Keratinocyte (primary cell): ENCODE measurements at regions not wholly inside any gene's neighbourhood (a gene's known extent, or its start where the extent isn't known, plus 50 kb on each side); places are given as distances from the start of the nearest gene placed in this dataset.

Source experiments
- DNase-seq: peaks from one replicate; pipeline ENCODE4 v3.0.0-alpha.2; 2011; ENCODE audit warnings: low read depth, missing footprints, low spot score
- FAIRE-seq: peaks from 2 replicates; lab custom pipeline; 2011; peaks lifted over from hg19 to GRCh38; lab: Jason Lieb, UNC
- H2AFZ ChIP-seq: 2 replicates; pipeline ENCODE4 v1.6.0; 2012; ENCODE audit warnings: low read length, control low read depth, inconsistent platforms; ENCODE audit not compliant: control insufficient read depth
- H3K27ac ChIP-seq: 2 replicates; pipeline ENCODE4 v1.5.1; 2011; ENCODE audit warnings: low read length; ENCODE audit not compliant: control insufficient read depth, insufficient read depth
- H3K27me3 ChIP-seq: 3 replicates; pipeline ENCODE4 v1.6.0; 2011; ENCODE audit warnings: low read length; ENCODE audit not compliant: control insufficient read depth, insufficient read depth; ENCODE audit errors: extremely low read depth
- H3K36me3 ChIP-seq, 2 experiments: 2 replicates in 1 of 2; 3 replicates in 1 of 2; pipeline ENCODE4 v1.5.1; 2011; ENCODE audit warnings: low read length in 2 of 2, mild to moderate bottlenecking in 1 of 2; ENCODE audit not compliant: control insufficient read depth in 2 of 2, insufficient read depth in 2 of 2; ENCODE audit errors: extremely low read depth in 1 of 2
- H3K4me1 ChIP-seq: 3 replicates; pipeline ENCODE4 v1.5.1; 2011; ENCODE audit warnings: low read length; ENCODE audit not compliant: control insufficient read depth, insufficient read depth; ENCODE audit errors: extremely low read depth
- H3K4me2 ChIP-seq: 3 replicates; pipeline ENCODE4 v1.6.0; 2011; ENCODE audit warnings: low read depth, low read length; ENCODE audit not compliant: control insufficient read depth, insufficient read depth; ENCODE audit errors: extremely low read depth
- H3K4me3 ChIP-seq, 3 experiments: fragments of 200-600 bp in 1 of 3; sonication (generic) in 1 of 3; 2 replicates in 2 of 3; 3 replicates in 1 of 3; pipeline ENCODE4 v1.5.1; 2011 to 2016; ENCODE audit warnings: low read length in 3 of 3, mild to moderate bottlenecking in 3 of 3, control low read depth in 2 of 3, inconsistent platforms in 1 of 3, low read depth in 1 of 3, mixed read lengths in 1 of 3, mixed run types in 1 of 3, moderate library complexity in 1 of 3; ENCODE audit not compliant: control insufficient read depth in 2 of 3, insufficient read depth in 2 of 3; ENCODE audit errors: extremely low read depth in 1 of 3
- H3K79me2 ChIP-seq: 2 replicates; pipeline ENCODE4 v1.6.0; 2012; ENCODE audit warnings: low read length; ENCODE audit not compliant: control insufficient read depth, insufficient read depth
- H3K9ac ChIP-seq: 3 replicates; pipeline ENCODE4 v1.6.0; 2011; ENCODE audit warnings: low read length; ENCODE audit not compliant: control insufficient read depth, insufficient read depth; ENCODE audit errors: extremely low read depth
- H3K9me1 ChIP-seq: 3 replicates; pipeline ENCODE4 v1.6.0; 2011; ENCODE audit warnings: low read length; ENCODE audit not compliant: control insufficient read depth, insufficient read depth; ENCODE audit errors: extremely low read depth
- H3K9me3 ChIP-seq: 2 replicates; pipeline ENCODE4 v1.5.1; 2012; ENCODE audit warnings: low read depth, low read length; ENCODE audit not compliant: control insufficient read depth
- H4K20me1 ChIP-seq: 3 replicates; pipeline ENCODE4 v1.6.0; 2011; ENCODE audit warnings: low read length; ENCODE audit not compliant: control insufficient read depth, insufficient read depth; ENCODE audit errors: extremely low read depth
- EZH2 ChIP-seq: IDR thresholded peaks from one replicate; pipeline ENCODE4 v1.6.1; 2012; ENCODE audit warnings: inconsistent platforms, mild to moderate bottlenecking, low read length, moderate library complexity
- dilution Hi-C: fragments of 300-500 bp; cut with MboI; formaldehyde crosslinking; loops from one replicate; pipeline ENCODE4 v1.7.0; 2020; ENCODE audit warnings: low sequenced_read_pairs; ENCODE audit not compliant: extremely low pct_ligation_motif_present
- TF ChIP-seq, protein P1 (sequence below), 3 experiments: IDR thresholded peaks in 1 of 3; conservative IDR thresholded peaks in 1 of 3; optimal IDR thresholded peaks in 1 of 3; 2 replicates in 2 of 3; 3 replicates in 1 of 3; pipeline versions ENCODE3 to v1.5.1; 2011; ENCODE audit warnings: low read length in 3 of 3, mild to moderate bottlenecking in 3 of 3, moderate library complexity in 2 of 3, control low read depth in 1 of 3, inconsistent platforms in 1 of 3; ENCODE audit not compliant: insufficient read depth in 2 of 3; ENCODE audit errors: extremely low read depth in 1 of 3

DNA sequence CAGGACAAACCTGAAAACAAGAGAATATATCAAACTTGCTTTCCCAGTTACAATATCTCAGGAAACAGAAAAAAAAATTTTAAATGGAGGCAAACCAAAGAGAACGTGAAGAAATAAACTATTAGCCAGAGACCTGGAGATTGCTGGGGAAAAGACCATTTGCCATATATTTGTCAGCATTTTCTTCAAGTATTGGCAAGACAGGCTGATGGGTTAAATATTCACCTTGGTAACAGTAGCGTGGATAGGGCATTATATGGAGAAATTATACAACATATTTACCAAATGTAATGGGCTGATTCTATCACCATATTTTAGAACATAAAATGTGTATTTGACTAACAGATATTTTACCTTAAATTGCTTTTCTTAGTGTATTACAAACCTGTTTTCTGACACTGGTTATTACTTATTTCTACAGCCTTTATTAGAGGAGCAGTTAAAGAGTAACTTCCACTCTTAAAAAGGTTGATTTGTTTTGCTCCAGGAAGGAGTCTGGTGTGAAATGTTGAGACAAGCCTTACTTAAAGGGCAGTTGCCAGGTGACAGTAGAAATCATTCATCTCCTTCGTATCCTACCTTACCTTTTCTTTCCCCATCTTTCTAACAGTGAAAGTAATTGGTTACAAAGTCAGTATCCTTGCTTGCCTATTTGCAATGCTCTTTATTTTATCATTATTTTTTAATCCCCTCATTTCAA is 575.5 kb downstream of the GBA3 start:
- Histone ChIP-seq H4K20me1 (no peaks in the 10 kb centered on the region), H3K27me3 (no peaks in the 10 kb centered on the region), H3K9me3 (no peaks in the 10 kb centered on the region), H3K36me3 (no peaks in the 10 kb centered on the region), H3K4me1 (no peaks in the 10 kb centered on the region), H3K9me1 (no peaks in the 10 kb centered on the region), H3K4me2 (no peak overlapping the region), H2AFZ (no peak overlapping the region), H3K4me3 (no peak overlapping the region), H3K9ac (no peak overlapping the region), H3K27ac (no peak overlapping the region), H3K79me2 (no peaks in the 10 kb centered on the region)
- DNase-seq (no peak), FAIRE-seq (no peak)
- dilution Hi-C loops: no loop called here
- no peak for TF ChIP-seq EZH2
- TF ChIP-seq, protein P1, sequence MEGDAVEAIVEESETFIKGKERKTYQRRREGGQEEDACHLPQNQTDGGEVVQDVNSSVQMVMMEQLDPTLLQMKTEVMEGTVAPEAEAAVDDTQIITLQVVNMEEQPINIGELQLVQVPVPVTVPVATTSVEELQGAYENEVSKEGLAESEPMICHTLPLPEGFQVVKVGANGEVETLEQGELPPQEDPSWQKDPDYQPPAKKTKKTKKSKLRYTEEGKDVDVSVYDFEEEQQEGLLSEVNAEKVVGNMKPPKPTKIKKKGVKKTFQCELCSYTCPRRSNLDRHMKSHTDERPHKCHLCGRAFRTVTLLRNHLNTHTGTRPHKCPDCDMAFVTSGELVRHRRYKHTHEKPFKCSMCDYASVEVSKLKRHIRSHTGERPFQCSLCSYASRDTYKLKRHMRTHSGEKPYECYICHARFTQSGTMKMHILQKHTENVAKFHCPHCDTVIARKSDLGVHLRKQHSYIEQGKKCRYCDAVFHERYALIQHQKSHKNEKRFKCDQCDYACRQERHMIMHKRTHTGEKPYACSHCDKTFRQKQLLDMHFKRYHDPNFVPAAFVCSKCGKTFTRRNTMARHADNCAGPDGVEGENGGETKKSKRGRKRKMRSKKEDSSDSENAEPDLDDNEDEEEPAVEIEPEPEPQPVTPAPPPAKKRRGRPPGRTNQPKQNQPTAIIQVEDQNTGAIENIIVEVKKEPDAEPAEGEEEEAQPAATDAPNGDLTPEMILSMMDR (optimal IDR thresholded peaks at IDR 0.05 in 1 of 3, IDR thresholded peaks at IDR 0.05 in 1 of 3, conservative IDR thresholded peaks at IDR 0.05 in 1 of 3; ENCODE audit: extremely low read depth in 1 of 3, insufficient read depth in 2 of 3, low read length in 3 of 3): no peak

DNA sequence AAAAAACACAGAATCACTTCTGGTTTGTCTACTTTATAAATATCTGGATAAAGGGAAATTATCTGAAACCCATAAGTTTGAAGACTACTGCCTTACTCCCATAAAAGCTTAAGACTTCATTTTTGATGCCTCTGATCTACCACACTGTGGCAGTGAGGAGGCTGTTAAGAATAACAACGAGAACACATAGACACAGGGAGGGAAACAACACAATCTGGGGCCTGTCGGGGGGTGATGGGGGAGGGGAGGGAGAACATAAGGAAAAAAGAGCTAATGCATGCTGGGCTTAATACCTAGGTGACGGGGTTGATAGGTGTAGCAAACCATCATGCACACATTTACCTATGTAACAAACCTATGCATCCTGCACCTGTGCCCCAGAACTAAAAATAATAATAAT is 573.7 kb downstream of the GBA3 start:
- Histone ChIP-seq H3K9me3 (no peaks in the 10 kb centered on the region), H3K4me3 (no peak overlapping the region), H3K79me2 (no peaks in the 10 kb centered on the region), H3K9me1 (no peaks in the 10 kb centered on the region), H2AFZ (no peak overlapping the region), H3K9ac (no peak overlapping the region), H3K27ac (no peak overlapping the region), H3K36me3 (no peaks in the 10 kb centered on the region), H3K4me2 (no peak overlapping the region), H4K20me1 (no peaks in the 10 kb centered on the region), H3K27me3 (no peaks in the 10 kb centered on the region), H3K4me1 (no peaks in the 10 kb centered on the region)
- TF ChIP-seq, protein P1 (optimal IDR thresholded peaks at IDR 0.05 in 1 of 3, IDR thresholded peaks at IDR 0.05 in 1 of 3, conservative IDR thresholded peaks at IDR 0.05 in 1 of 3; ENCODE audit: extremely low read depth in 1 of 3, insufficient read depth in 2 of 3, low read length in 3 of 3): no peak
- no peak for TF ChIP-seq EZH2
- dilution Hi-C loops: no loop called here
- DNase-seq (no peak), FAIRE-seq (no peak)
